Colonic mucosa (tissue), 4 donors: ENCODE measurements at regions not wholly inside any gene's neighbourhood (a gene's known extent, or its start where the extent isn't known, plus 50 kb on each side); places are given as distances from the start of the nearest gene placed in this dataset.

Source experiments
- DNase-seq: peaks from one replicate; pipeline ENCODE4 v3.0.0-alpha.2; 2020
- H3K27ac ChIP-seq: fragments of 200-600 bp; one replicate; pipeline ENCODE4 v1.8.0; 2021
- H3K27me3 ChIP-seq: fragments of 200-600 bp; one replicate; pipeline ENCODE4 v1.8.0; 2021
- H3K36me3 ChIP-seq: fragments of 200-600 bp; one replicate; pipeline ENCODE4 v1.8.0; 2021
- H3K4me1 ChIP-seq: fragments of 200-600 bp; one replicate; pipeline ENCODE4 v1.8.0; 2021; ENCODE audit warnings: mild to moderate bottlenecking
- H3K4me3 ChIP-seq: fragments of 200-600 bp; one replicate; pipeline ENCODE4 v1.8.0; 2021
- H3K9ac ChIP-seq, 2 donors: one replicate each; pipeline ENCODE4 v1.7.0; 2013; ENCODE audit warnings: control low read depth in 2 of 2, low read depth in 2 of 2, low read length in 2 of 2
- H3K9me3 ChIP-seq: fragments of 200-600 bp; one replicate; pipeline ENCODE4 v1.8.0; 2021
- intact Hi-C: fragments of 100-400 bp; cut with DNase I; formaldehyde crosslinking; loops from one replicate; pipeline ENCODE4 v1.14.1; 2022
- TF ChIP-seq, protein P1 (sequence below): fragments of 200-600 bp; IDR thresholded peaks from one replicate; pipeline ENCODE4 v1.8.0; 2022; ENCODE audit warnings: antibody characterized with exemption, mild to moderate bottlenecking
- donor health status: healthy.
- donor health status: DM: no; HTN: no; CAD: no.
- donor health status: DM: no; HTN: no; CAD: no.

DNA sequence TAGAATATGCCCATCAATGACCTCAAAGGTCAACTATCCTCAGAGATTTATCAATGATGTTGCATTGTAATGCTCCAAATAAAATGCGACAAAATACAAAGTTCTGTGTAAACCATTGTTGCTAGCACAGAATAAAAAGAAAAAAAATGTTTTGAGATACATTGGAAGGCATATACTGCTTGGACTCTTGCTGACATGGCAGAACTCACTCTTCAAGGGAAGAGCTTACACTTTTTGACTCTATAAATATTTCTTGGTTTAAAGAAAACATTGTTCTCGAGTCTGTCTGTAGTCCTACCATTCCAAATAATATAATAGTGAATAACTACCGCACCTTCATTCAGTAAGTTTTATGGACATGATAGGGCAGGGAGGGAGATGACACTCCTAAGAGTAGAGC, 178.7 kb upstream of the RSPO3 start:
- Histone ChIP-seq H3K4me1 (no peaks in the 10 kb centered on the region), H3K36me3 (no peaks in the 10 kb centered on the region), H3K4me3 (no peak overlapping the region), H3K27ac (no peak overlapping the region), H3K27me3 (no peaks in the 10 kb centered on the region), H3K9me3 (no peaks in the 10 kb centered on the region), H3K9ac (no peak overlapping the region)
- intact Hi-C loops = no loop called here
- TF ChIP-seq, protein P1, sequence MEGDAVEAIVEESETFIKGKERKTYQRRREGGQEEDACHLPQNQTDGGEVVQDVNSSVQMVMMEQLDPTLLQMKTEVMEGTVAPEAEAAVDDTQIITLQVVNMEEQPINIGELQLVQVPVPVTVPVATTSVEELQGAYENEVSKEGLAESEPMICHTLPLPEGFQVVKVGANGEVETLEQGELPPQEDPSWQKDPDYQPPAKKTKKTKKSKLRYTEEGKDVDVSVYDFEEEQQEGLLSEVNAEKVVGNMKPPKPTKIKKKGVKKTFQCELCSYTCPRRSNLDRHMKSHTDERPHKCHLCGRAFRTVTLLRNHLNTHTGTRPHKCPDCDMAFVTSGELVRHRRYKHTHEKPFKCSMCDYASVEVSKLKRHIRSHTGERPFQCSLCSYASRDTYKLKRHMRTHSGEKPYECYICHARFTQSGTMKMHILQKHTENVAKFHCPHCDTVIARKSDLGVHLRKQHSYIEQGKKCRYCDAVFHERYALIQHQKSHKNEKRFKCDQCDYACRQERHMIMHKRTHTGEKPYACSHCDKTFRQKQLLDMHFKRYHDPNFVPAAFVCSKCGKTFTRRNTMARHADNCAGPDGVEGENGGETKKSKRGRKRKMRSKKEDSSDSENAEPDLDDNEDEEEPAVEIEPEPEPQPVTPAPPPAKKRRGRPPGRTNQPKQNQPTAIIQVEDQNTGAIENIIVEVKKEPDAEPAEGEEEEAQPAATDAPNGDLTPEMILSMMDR = no peak
- DNase-seq = no peak

DNA sequence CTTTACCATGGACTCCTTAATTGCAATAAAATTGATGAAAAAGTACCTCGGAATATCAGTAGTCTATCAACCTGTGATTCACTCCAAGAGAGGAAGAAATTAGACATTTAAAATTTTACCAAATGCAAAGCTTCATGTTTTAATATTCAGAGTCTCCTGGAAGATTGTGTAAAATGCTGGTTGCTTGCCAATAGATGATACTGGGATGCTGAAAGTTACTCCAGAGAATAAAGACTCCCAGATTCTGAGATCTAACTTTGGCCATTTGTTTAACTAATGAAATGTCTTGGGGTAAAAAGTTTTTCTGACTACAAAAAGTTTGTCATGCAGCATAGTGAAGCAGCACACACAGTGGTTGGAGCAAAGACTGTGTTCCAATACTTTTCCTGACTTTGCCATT, 176.7 kb upstream of the RSPO3 start:
- Histone ChIP-seq H3K36me3 (no peaks in the 10 kb centered on the region), H3K4me3 (no peak overlapping the region), H3K4me1 (no peaks in the 10 kb centered on the region), H3K9me3 (no peaks in the 10 kb centered on the region), H3K27me3 (no peaks in the 10 kb centered on the region), H3K27ac (no peak overlapping the region), H3K9ac (no peak overlapping the region)
- DNase-seq = no peak
- TF ChIP-seq, protein P1 = no peak
- intact Hi-C loops = no loop called here

DNA sequence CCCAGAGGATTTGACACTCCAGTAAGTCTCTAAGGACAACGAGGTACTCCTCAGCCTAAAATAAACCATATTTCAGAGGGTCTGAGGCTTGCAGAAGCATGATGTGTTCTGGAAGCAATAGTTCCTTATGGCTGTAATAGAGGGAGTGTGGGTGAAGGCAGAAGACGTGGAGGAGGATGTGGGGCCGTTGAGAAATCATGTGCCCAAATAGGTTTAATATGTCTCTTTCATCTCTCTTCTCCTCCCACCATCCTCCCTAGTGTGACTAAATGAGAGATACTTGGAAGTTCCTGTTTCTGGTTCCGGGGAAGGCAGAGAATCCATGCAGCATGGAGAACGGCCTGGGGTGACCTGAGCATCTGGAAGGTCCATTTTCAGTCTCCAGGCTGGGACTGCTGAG, 174.0 kb upstream of the RSPO3 start:
- Histone ChIP-seq H3K36me3 (no peaks in the 10 kb centered on the region), H3K27me3 (no peaks in the 10 kb centered on the region), H3K4me1 (no peaks in the 10 kb centered on the region), H3K9me3 (no peaks in the 10 kb centered on the region), H3K27ac (no peak overlapping the region), H3K4me3 (no peak overlapping the region), H3K9ac (no peak overlapping the region)
- DNase-seq = no peak
- intact Hi-C loops = no loop called here
- TF ChIP-seq, protein P1 = no peak

DNA sequence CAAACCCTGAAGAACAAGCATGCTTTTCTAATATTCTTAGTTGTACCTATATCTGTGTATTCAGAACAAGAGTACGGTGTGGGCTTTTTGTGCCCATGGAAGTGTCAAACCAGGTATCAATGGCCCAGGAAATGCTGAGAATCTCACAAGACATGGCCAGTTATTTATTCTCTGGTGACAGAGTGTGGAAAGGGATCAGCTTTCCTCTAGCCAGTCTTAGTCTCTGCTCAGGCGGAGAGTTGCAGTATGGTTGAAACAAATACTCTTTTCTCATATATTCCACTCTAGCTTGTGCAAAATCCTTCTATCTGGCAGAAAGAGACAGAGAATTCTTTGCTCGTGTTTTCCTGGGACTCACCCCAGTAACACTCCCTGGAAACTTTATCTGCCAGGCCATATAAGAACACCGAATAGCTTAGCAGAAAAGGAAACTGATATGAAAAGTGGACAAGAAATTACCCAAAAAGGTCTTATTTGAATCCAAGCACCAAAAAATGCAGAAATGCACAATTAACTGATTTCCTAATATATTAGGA, 173.3 kb upstream of the RSPO3 start:
- no peak for DNase-seq
- Histone ChIP-seq H3K9ac (no peak overlapping the region), H3K27ac (no peak overlapping the region), H3K36me3 (no peaks in the 10 kb centered on the region), H3K9me3 (no peaks in the 10 kb centered on the region), H3K4me3 (no peak overlapping the region), H3K27me3 (no peaks in the 10 kb centered on the region), H3K4me1 (no peaks in the 10 kb centered on the region)
- TF ChIP-seq, protein P1 = no peak
- intact Hi-C loops = no loop called here

DNA sequence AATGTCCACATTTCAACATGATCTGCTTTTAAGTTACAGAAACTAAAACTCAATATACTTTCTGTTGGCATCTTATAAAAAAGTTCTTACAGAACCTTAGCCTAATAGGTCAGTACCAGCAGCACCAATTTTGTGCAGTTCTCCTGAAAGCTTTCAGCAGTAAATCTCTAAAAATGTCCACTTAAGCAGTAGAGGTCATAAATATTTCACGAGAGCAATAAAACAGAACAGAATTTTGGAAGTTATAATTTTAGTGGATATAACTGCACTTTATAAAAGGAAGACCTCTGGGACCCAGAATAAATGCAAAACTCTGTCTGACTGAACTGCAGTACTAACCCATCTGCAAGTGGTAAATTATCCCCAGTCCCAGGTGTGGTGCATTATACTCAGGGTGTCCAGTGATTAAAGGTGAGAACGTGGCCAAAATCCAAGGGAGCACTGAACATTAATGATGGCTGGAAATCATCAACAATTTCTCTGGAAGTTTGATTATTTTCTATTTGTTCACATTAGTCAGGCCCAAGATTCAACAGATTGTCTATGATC, 172.6 kb upstream of the RSPO3 start:
- Histone ChIP-seq H3K36me3 (no peaks in the 10 kb centered on the region), H3K27ac (no peak overlapping the region), H3K4me1 (no peaks in the 10 kb centered on the region), H3K9ac (no peak overlapping the region), H3K9me3 (no peaks in the 10 kb centered on the region), H3K27me3 (no peaks in the 10 kb centered on the region), H3K4me3 (no peak overlapping the region)
- TF ChIP-seq, protein P1 = no peak
- intact Hi-C loops = no loop called here
- no peak for DNase-seq
